ENCODE measurements at regions not wholly inside any gene's neighbourhood (a gene's known extent, or its start where the extent isn't known, plus 50 kb on each side); places are given as distances from the start of the nearest gene placed in this dataset.

GRCh38 chr2:71787476-71788185 is 334.3 kb downstream of the DYSF start:
- Histone ChIP-seq H3K79me2 (ENCODE audit: control insufficient read depth, insufficient read depth, low read length) (no peaks in the 10 kb centered on the region), H3K4me3 (no peak overlapping the region), H3K4me2 (ENCODE audit: insufficient read depth, low read length) (no peak overlapping the region), H2AFZ (ENCODE audit: low read depth, low read length) (no peak overlapping the region), H3K4me1 (replicated peaks in 1 of 2; ENCODE audit: control insufficient read depth in 2 of 2, insufficient read depth in 2 of 2, low read length in 2 of 2) (peaks cover 0 to 4% of the 10 kb centered on the region in 2 experiments; a peak in 1 of 5 replicates), H3K9me1 (ENCODE audit: control insufficient read depth, insufficient read depth, low read length) (no peaks in the 10 kb centered on the region), H3K27me3 (ENCODE audit: control insufficient read depth in 2 of 2, insufficient read depth in 2 of 2, low read length in 2 of 2) (peaks cover 13 to 49% of the 10 kb centered on the region in 2 experiments; a peak in 4 of 5 replicates), H3K9ac (ENCODE audit: insufficient read depth in 1 of 2, low read depth in 2 of 2, low read length in 2 of 2) (no peak overlapping the region), H4K20me1 (replicated peaks; ENCODE audit: control insufficient read depth, insufficient read depth, low read length) (no peaks in the 10 kb centered on the region; the same call in 1 of the 2 replicates), H3K36me3 (ENCODE audit: control insufficient read depth, insufficient read depth, low read length) (no peaks in the 10 kb centered on the region), H3K9me3 (replicated peaks; ENCODE audit: control insufficient read depth, insufficient read depth, low read depth, low read length) (no peaks in the 10 kb centered on the region), H3K27ac (ENCODE audit: extremely low read depth, low read depth, low read length) (no peak overlapping the region)
- intact Hi-C loops (cut with micrococcal nuclease): no loop called here
- POLR2A ChIA-PET: interaction anchor here (1.2 kb wide), 2 partner anchors 9 to 10 kb away, joined by 3 to 5 read pairs; no protein-coding TSS in a partner anchor
- CTCF ChIA-PET (ENCODE audit: low intra/inter-chr PET ratio): no interaction called here
- no peak for ATAC-seq
- no TSS peak for BruUV-seq (replicated peaks)
- WGBS (ENCODE audit: insufficient coverage, low coverage, missing lambda C conversion rate): 0% methylated on average over 3 of the region's 3 CpGs
- TF ChIP-seq MITF (IDR thresholded peaks at IDR 0.05): no peak
- no peak for TF ChIP-seq ZNF253 (CRISPR knock-in tag; conservative IDR thresholded peaks at IDR 0.05)
- TF ChIP-seq NCOR1 (IDR thresholded peaks at IDR 0.05): no peak
- TF ChIP-seq RCOR1 (IDR thresholded peaks at IDR 0.05; ENCODE audit: borderline replicate concordance in 1 of 2, low read depth in 2 of 2, low read length in 2 of 2): no peak
- no peak for TF ChIP-seq TBL1XR1 (IDR thresholded peaks at IDR 0.05; ENCODE audit: low read length in 2 of 2)
- TF ChIP-seq HDAC8 (tag; IDR thresholded peaks at IDR 0.05): no peak
- no peak for TF ChIP-seq GATAD2B (IDR thresholded peaks at IDR 0.05; ENCODE audit: borderline replicate concordance)
- no peak for TF ChIP-seq TRIM28 (IDR thresholded peaks at IDR 0.05)
- no peak for TF ChIP-seq SAFB (IDR thresholded peaks at IDR 0.05; ENCODE audit: borderline replicate concordance, low read depth, low read length)
- no peak for FAIRE-seq
- in situ Hi-C loops (cut with MboI): loop anchor here (5.0 kb wide), 1 partner anchor 235 kb away; no protein-coding TSS in a partner anchor
- DNase-seq (ENCODE audit: extremely low read depth in 1 of 4, low spot score in 3 of 4): no peak

All from K562 (cell line).